Uterus (tissue), 3 donors: ENCODE measurements at regions not wholly inside any gene's neighbourhood (a gene's known extent, or its start where the extent isn't known, plus 50 kb on each side); places are given as distances from the start of the nearest gene placed in this dataset.

Experiments used
- DNase-seq, 2 donors: peaks; one replicate each; pipeline ENCODE4 v3.0.0-alpha.2; 2019 to 2020
- H3K27ac ChIP-seq, 2 donors: fragments of 200-600 bp; sonication (generic); 1 replicate in 1 of 2; 2 replicates in 1 of 2; pipeline ENCODE4 v1.5.1; 2016 to 2018
- H3K27me3 ChIP-seq, 2 donors: fragments of 200-600 bp; sonication (generic); one replicate each; pipeline ENCODE4 v1.5.1; 2018 to 2019; ENCODE audit warnings: control low read depth in 1 of 2
- H3K36me3 ChIP-seq, 2 donors: fragments of 200-600 bp; sonication (generic); one replicate each; pipeline ENCODE4 v1.5.1; 2019; ENCODE audit warnings: control low read depth in 1 of 2
- H3K4me1 ChIP-seq, 2 donors: fragments of 200-600 bp; sonication (generic); one replicate each; pipeline ENCODE4 v1.5.1; 2018 to 2019; ENCODE audit warnings: control low read depth in 1 of 2
- H3K4me3 ChIP-seq, 2 donors: fragments of 200-600 bp; sonication (generic); 1 replicate in 1 of 2; 2 replicates in 1 of 2; pipeline ENCODE4 v1.5.1; 2018 to 2019; ENCODE audit warnings: mild to moderate bottlenecking in 1 of 2
- H3K9me3 ChIP-seq, 2 donors: fragments of 200-600 bp; sonication (generic); one replicate each; pipeline ENCODE4 v1.5.1; 2019; ENCODE audit warnings: control low read depth in 1 of 2
- POLR2A ChIP-seq, 2 donors: fragments of 450-650 bp; IDR thresholded peaks; one replicate each; pipeline ENCODE4 v1.6.1; 2016; ENCODE audit warnings: antibody characterized with exemption in 2 of 2, mild to moderate bottlenecking in 1 of 2, moderate library complexity in 1 of 2
- intact Hi-C: fragments of 100-400 bp; cut with DNase I; formaldehyde crosslinking; loops from one replicate; pipeline ENCODE4 v1.15.1; 2023; ENCODE audit warnings: low total_unique reads
- TF ChIP-seq, protein P1 (sequence below), 4 experiments: fragments of 200-600 bp in 2 of 4; fragments of 450-650 bp in 2 of 4; sonication (generic) in 2 of 4; IDR thresholded peaks; one replicate each; pipeline ENCODE4 v1.5.1; 2016 to 2019; ENCODE audit warnings: antibody characterized with exemption in 4 of 4, mild to moderate bottlenecking in 2 of 4, moderate library complexity in 1 of 4
- donor health status: DM: yes; HTN: yes; CAD: no.

DNA sequence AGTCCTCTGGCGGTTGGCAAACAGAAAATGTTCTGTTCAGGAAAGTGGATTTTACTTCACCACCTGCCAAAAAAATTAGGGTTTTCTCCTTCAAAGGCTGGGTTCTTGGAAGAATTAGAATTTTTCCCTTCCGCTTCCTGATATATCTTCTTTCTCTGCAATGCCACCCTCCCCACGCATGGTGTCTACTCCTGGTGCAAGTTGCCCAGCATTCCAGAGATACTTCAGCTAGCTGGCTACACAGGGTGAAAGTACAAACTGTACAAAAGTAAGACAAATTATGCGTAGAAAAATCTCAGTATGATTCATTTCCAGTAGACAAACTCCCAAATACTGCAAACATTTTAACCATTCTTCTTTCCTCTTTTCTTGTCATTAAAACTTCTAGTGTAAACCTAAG is 430.1 kb upstream of the ESRRG start:
- DNase-seq, result no peak
- Histone ChIP-seq H3K36me3 (no peaks in the 10 kb centered on the region), H3K4me3 (no peak overlapping the region), H3K9me3 (peaks cover 0 to 5% of the 10 kb centered on the region in 2 donors), H3K4me1 (no peaks in the 10 kb centered on the region), H3K27me3 (no peaks in the 10 kb centered on the region), H3K27ac (no peak overlapping the region)
- TF ChIP-seq POLR2A (IDR thresholded peaks at IDR 0.05), result no peak
- TF ChIP-seq, protein P1, sequence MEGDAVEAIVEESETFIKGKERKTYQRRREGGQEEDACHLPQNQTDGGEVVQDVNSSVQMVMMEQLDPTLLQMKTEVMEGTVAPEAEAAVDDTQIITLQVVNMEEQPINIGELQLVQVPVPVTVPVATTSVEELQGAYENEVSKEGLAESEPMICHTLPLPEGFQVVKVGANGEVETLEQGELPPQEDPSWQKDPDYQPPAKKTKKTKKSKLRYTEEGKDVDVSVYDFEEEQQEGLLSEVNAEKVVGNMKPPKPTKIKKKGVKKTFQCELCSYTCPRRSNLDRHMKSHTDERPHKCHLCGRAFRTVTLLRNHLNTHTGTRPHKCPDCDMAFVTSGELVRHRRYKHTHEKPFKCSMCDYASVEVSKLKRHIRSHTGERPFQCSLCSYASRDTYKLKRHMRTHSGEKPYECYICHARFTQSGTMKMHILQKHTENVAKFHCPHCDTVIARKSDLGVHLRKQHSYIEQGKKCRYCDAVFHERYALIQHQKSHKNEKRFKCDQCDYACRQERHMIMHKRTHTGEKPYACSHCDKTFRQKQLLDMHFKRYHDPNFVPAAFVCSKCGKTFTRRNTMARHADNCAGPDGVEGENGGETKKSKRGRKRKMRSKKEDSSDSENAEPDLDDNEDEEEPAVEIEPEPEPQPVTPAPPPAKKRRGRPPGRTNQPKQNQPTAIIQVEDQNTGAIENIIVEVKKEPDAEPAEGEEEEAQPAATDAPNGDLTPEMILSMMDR (IDR thresholded peaks at IDR 0.05), result no peak
- intact Hi-C loops, result no loop called here

DNA sequence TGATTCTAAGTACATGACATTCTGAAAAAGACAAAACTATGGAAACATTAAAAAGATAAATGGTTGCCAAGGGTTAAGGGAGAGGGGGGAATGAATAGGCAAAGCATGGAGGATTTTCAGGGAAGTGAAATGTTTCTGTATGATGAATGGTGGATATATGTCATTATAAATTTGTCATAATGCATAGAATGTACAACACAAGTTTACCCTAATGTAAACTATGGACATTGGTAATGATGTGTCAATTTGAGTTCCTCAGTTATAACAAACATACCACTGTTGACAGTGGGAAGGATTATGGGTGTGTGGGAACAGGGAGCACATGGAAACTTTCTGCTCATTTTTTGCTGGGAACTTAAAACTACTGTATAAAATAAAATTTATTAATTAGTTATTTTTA is 427.1 kb upstream of the ESRRG start:
- Histone ChIP-seq H3K27ac (no peak overlapping the region), H3K27me3 (no peaks in the 10 kb centered on the region), H3K4me3 (no peak overlapping the region), H3K9me3 (peaks cover 0 to 5% of the 10 kb centered on the region in 2 donors), H3K36me3 (peaks cover 0 to 2% of the 10 kb centered on the region in 2 donors), H3K4me1 (no peaks in the 10 kb centered on the region)
- DNase-seq, result no peak
- intact Hi-C loops, result no loop called here
- TF ChIP-seq, protein P1 (IDR thresholded peaks at IDR 0.05), result no peak

DNA sequence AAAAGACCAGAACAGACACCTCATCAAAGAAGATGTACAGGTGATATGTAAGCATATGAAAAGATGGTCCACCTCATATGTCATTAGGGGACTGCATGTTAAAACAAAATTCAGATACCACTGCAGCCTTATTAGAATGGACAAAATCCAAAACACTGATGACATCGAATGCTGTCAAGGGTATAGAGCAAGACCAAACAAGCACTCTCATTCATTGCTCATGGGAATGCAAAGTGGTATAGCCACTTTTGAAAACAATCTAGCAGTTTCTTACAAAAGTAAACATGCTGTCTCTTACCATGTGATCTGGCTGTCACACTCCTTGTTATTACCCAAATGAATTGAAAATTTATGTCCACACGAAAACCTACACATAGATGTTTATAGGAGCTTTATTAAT is 426.6 kb upstream of the ESRRG start:
- Histone ChIP-seq H3K27ac (no peak overlapping the region), H3K9me3 (peaks cover 0 to 5% of the 10 kb centered on the region in 2 donors), H3K4me1 (no peaks in the 10 kb centered on the region), H3K27me3 (no peaks in the 10 kb centered on the region), H3K4me3 (no peak overlapping the region), H3K36me3 (peaks cover 0 to 2% of the 10 kb centered on the region in 2 donors)
- DNase-seq, result no peak
- no peak for TF ChIP-seq POLR2A (IDR thresholded peaks at IDR 0.05)
- TF ChIP-seq, protein P1 (IDR thresholded peaks at IDR 0.05), result no peak
- intact Hi-C loops, result no loop called here

DNA sequence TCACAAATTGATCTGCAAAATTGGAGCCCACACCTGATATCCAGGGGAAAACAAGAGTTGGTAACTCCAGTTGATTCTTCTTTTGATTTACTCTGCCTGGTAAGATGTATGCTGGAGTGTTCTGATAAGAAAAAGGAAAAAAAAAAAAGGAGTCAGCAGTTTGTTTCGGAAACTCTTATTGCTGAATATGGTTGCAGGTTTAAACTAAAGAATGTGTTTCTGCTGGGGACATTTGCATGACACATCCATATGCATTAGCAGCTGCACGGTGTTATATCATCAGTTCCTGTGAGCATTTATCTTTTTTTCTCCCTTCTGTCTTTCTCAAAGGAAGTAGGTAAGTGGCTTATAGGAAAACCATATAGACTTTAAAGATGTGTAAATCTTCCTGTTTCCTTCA is 418.5 kb upstream of the ESRRG start:
- Histone ChIP-seq H3K36me3 (peaks cover 0 to 2% of the 10 kb centered on the region in 2 donors), H3K4me3 (no peak overlapping the region), H3K9me3 (no peaks in the 10 kb centered on the region), H3K27me3 (peaks cover 0 to 14% of the 10 kb centered on the region in 2 donors), H3K27ac (no peak overlapping the region), H3K4me1 (no peaks in the 10 kb centered on the region)
- intact Hi-C loops, result no loop called here
- TF ChIP-seq POLR2A (IDR thresholded peaks at IDR 0.05), result no peak
- TF ChIP-seq, protein P1 (IDR thresholded peaks at IDR 0.05), result no peak
- DNase-seq, result no peak

DNA sequence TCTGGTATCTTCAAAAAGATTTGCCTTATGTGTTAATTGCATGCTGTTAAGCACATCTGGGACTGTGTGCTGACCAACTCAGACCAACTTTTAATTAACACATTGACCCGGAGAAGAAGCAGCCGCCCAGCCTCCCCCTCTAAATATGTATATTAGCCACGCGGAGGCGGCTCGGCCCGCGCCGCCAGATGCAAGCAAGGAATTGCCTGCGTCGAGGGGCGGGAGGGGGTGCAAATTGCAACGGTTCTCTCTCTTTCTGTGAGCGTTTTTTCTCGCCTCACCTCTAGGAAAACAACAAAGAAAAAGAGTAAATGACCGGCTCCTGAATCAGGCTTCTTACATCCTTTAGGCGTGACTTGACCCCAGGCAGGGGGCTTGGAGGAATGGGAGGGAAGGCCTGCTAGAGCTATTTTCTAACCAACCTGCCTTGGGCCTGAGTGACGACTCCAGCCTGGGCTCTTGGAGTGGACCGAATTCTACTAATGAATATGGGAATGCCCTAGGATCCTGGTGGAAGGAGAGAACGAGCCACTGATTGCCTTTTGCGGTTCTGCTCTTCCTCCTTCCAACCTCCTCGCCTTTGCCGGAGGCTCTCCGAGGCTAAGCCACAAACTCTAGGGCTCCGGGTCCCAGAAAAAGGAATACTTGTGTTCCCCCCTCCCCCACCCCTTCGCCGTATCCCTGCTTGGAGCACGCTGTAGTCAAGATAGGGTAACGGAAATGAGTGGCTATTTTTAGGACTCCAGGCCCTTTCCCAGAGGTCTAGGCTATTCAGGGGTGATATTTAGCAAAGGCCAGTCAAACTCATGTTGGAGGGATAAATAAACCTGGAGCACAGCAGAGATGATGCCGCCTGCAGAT is 417.0 kb upstream of the ESRRG start:
- intact Hi-C loops, result no loop called here
- TF ChIP-seq, protein P1 (IDR thresholded peaks at IDR 0.05), result no peak
- TF ChIP-seq POLR2A (IDR thresholded peaks at IDR 0.05), result no peak

More for the DNA sequence above, 417.0 kb upstream of the ESRRG start:
- Histone ChIP-seq H3K4me1 (no peaks in the 10 kb centered on the region), H3K9me3 (no peaks in the 10 kb centered on the region), H3K27ac (no peak overlapping the region), H3K36me3 (no peaks in the 10 kb centered on the region), H3K27me3 (peaks cover 0 to 26% of the 10 kb centered on the region in 2 donors), H3K4me3 (no peak overlapping the region)
- no peak for DNase-seq
